Mucosa of gallbladder (tissue), 1 donor: ENCODE measurements at regions not wholly inside any gene's neighbourhood (a gene's known extent, or its start where the extent isn't known, plus 50 kb on each side); places are given as distances from the start of the nearest gene placed in this dataset.

Experiments used
- DNase-seq: peaks from one replicate; pipeline ENCODE4 v3.0.0-alpha.2; 2020; ENCODE audit warnings: low spot score
- donor health status: DM: no; HTN: no; CAD: no.

- DNase-seq, result no peak
These were observed 98.0 kb upstream of the ITGA6 start for GRCh38 chr2:172329416-172329773.

GRCh38 chr2:172329774-172330671 lies 97.4 kb upstream of the ITGA6 start:
- DNase-seq, result peak; percentile 34

DNA sequence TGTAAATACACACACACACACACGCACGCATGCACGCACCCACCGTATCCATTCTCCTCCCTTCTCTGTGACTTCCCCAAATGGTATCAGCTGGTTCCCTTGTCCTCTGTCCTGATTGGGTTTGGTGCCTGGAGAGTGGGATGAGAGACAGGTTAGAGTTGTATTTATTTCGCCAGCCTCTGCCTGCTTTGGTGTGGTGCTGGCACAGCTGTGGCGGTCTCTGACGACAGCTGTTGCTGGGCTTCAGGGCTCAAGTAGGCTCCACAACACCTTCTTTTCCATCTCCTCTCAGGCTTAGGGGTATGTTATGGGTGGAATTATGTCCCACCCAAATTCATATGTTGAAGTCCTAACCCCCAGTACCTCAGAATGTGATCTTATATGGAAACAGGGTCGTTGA lies 94.9 kb upstream of the ITGA6 start:
- DNase-seq, result no peak

GRCh38 chr2:172333235-172333977 lies 94.0 kb upstream of the ITGA6 start:
- DNase-seq, result no peak

GRCh38 chr2:172333978-172334330 lies 93.4 kb upstream of the ITGA6 start:
- no peak for DNase-seq

GRCh38 chr2:172334988-172335387 lies 92.4 kb upstream of the ITGA6 start:
- DNase-seq, result no peak

GRCh38 chr2:172335736-172336135 lies 91.7 kb upstream of the ITGA6 start:
- DNase-seq, result peak; percentile 17

DNA sequence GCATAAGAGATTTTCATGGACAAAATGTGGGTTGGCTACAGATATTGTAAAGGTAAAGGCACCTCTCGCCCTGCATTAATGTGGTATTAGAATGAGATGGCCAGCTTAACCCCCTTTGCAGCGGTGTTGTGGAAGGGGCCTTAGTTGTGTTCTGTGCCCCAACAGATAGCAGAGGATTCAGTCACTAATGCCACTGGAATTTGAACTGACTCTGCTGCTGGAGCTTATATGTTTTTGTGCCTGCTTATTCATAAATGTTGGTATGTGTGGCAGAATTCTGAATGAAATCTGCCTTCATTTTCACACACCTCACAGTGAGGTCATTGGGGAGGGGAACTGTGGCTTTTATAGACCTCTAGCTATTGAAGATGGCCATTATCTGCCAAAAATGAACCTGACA lies 90.7 kb upstream of the ITGA6 start:
- DNase-seq, result no peak

GRCh38 chr2:172339371-172340010 lies 87.9 kb upstream of the ITGA6 start:
- peak; percentile 15 for DNase-seq

GRCh38 chr2:172340394-172340793 lies 87.0 kb upstream of the ITGA6 start:
- no peak for DNase-seq

DNA sequence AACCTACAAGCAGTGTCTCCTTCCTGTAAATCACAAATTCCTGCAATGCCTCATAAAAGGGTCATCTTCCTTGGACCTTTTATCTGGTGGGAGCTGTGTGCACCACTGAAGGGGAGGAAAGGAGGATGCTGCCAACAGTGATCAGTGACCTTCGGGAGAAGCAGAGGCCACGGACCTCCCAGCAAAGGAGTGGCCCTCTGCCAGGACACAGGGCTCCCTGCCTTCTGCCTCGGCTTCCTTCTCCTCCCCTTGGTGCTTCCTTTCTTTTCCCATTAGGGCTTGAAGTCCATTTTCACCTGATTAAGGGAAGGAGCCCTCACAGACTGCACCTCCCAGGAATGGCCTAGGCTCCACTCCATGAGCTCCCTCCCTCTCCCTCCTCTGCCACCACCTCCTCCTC lies 85.3 kb upstream of the ITGA6 start:
- peak; percentile 18 for DNase-seq

DNA sequence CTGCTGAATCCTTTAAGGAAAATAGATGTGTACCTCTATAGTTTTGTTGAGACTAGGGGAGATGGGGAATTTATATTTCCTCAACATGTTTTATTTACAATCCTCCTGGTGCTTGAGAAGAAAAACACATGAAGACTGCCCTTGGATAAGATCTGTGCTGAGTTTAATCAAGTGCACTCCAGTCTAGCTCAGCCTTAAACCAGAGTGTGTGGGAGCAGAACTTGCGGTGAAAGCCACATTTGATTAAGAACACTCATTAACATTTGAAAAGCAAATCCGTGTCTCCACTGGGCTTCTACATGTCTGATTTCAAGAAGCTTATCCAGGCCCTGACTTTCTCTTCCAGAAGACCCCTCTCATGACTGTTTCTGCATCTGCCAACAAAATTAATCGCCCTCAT lies 84.8 kb upstream of the ITGA6 start:
- no peak for DNase-seq

DNA sequence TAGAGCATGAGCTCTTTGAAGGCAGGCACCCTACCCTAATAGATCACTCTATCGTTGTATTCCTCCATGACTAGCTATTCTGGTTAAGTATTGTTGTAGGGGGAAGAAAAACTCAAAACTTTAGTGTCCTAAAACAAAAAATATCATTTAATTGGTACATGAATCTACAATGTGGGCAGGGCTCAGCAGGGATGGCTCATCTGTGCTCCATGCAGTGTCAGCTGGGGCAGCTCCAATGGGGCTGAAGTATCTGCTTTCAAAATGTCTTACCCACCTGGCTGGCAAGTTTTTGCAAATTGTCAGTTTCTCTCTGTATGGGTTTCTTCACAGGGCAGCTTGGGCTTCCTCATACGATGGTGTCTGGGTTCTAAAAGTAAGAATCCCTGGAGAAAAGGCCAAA lies 83.2 kb upstream of the ITGA6 start:
- no peak for DNase-seq

DNA sequence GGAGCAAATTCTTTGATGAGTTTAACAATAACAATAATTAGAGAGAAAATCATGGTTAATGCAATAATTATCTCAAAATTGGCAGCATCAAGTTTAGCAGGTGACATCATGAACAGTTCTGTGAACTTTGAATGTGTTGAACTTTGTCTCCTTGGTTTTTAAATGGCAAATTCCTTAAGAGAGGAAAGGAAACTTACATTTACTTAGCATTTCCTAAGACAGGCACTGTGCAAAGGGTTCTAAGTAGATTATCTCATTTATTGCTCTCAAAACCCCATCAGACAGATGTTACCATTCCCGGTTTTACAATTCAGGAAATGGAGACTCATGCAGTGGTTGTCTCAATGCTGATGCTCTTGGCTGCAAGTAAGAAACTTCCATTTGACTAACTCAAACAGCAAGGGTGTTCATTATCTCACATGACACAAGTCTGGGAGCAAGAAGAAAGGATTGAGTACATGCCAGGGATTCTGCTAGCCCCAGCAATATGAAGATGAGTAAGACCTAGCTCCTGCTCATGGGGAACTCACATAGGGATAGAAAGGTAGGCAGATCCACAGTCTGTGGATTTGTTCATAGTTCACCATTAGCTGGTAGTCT lies 81.3 kb upstream of the ITGA6 start:
- no peak for DNase-seq

- DNase-seq, result no peak
These were observed 78.7 kb upstream of the ITGA6 start for GRCh38 chr2:172348555-172349288.

- DNase-seq, result peak; percentile 87
These were observed 76.4 kb upstream of the ITGA6 start for GRCh38 chr2:172350839-172351479.

DNA sequence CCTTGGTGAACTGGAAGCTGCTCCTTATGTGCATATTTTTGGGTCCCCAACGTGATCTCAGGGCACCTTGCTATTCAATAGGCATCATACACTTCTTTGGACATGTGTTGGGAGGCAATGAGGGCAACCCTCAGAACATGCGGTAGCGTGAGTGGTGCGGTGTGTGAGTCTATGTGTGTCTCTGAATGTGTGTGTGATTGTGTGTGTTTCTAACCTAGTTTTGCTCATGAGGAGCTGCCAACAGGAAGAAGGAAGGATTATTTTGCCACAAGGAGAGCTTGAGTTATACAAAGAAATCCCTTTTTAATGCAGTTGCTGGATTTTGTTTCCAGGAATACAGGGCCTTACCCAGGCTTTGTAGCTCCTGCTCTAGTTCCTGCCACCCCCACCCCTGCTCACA lies 75.8 kb upstream of the ITGA6 start:
- no peak for DNase-seq

DNA sequence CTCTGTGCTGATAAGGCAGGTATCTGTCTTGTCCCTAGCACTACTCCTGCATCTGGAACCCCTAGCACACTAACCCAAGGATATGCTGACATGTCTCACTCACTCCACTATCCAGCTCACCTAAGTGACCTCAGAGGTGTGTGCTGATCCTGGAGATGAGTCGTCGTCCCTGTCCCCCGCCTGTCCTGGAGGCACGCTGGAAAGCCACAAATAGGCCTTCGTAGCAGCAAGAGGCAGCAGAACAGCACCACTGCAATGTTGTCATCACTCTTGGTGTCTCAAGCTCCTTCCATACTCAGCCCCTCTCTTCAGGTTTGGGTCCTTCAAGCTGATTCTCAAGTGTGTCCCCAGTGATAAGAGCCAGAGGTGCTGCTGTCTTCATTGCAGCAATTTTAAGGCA lies 73.0 kb upstream of the ITGA6 start:
- DNase-seq, result no peak

DNA sequence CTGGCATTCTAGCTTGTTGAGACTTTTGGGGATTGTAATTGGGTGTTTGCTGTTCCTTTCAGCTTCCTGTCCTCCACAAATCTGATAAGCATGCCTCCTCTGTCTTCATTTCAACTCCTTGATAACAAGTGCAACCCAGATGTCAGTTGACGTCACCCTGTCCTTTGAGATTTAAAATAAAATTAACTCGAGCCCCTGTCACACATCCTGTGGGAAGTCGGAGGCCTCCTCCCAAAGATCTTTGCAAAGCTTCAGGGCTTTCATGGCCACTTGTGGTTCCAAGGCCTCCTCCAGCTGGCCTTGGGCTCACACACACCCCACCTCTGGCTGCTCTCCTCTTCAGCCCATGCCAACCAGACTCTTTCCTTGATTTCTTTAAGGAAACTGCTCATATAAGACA lies 69.9 kb upstream of the ITGA6 start:
- no peak for DNase-seq

DNA sequence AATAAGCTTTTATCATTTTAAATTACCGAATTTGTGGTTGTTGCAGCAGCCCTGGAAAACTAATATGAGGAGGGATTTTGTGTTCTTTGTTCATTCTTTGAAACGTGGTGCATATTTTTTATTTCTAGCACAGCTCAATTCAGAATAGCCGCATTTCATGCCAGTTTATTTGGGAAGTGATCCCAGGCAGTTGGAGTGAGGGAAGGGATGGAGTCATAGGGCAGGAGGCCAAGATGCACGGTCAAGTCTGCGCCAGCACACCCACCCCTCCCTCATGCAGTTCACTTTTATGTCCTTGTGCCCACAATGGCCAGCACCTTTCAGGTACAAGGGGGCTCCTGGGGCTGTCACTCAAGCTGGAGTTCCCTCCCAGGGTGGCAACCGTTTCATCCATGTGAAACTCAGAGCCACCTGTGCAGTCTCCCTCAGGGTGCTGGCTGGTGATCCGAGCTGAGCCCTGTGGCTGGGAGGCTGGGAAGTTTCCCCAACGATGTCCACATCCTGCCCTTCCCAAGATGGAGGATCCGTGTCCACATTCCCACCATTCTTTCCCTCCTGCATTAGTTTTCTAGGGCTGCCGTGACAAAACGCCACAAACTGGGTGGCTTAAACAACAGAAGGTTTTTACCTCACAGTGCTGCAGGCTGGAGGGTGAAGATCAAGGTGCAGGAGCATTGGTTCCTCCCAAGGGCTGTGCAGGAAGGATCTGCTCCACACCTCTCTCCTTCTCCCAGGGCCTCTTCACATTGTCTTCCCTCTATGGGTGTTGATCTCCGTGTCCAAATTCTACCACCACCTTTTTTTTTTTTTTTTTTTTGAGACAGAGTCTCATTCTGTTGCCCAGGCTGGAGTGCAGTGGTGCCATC lies 68.5 kb upstream of the ITGA6 start:
- DNase-seq, result no peak
